ENCODE measurements at regions not wholly inside any gene's neighbourhood (a gene's known extent, or its start where the extent isn't known, plus 50 kb on each side); places are given as distances from the start of the nearest gene placed in this dataset.
A peak's percentile ranks its signal among the peaks of the same experiment; 100 is the strongest.

- DNase-seq: no peak
Measured at GRCh38 chr16:6027733-6028132, 930.1 kb upstream of the EEF2KMT start.

- no peak for DNase-seq
Measured at GRCh38 chr16:6023449-6023848, 925.9 kb upstream of the EEF2KMT start.

- no peak for DNase-seq
Measured at GRCh38 chr16:6021276-6021943, 923.8 kb upstream of the EEF2KMT start.

- DNase-seq: no peak
Measured at GRCh38 chr16:6020162-6020985, 922.8 kb upstream of the EEF2KMT start.

- no peak for DNase-seq
Measured at GRCh38 chr16:6019490-6019991, 921.9 kb upstream of the EEF2KMT start.

- DNase-seq: no peak
Measured at GRCh38 chr16:6018848-6019489, 921.4 kb upstream of the EEF2KMT start.

GRCh38 chr16:6016530-6017184 lies 919.1 kb upstream of the EEF2KMT start:
- DNase-seq: peak; percentile 2

GRCh38 chr16:6012716-6013115 lies 915.1 kb upstream of the EEF2KMT start:
- DNase-seq: no peak

- no peak for DNase-seq
Measured at GRCh38 chr16:6009151-6009550, 911.6 kb upstream of the EEF2KMT start.

- DNase-seq: no peak
Measured at GRCh38 chr16:6008670-6009069, 911.1 kb upstream of the EEF2KMT start.

- DNase-seq: no peak
Measured at GRCh38 chr16:5993356-5993755, 895.8 kb upstream of the EEF2KMT start.

GRCh38 chr16:5982979-5983378 lies 885.4 kb upstream of the EEF2KMT start:
- DNase-seq: no peak

- no peak for DNase-seq
Measured at GRCh38 chr16:5979905-5980550, 882.4 kb upstream of the EEF2KMT start.

GRCh38 chr16:5977329-5977728 lies 879.7 kb upstream of the EEF2KMT start:
- DNase-seq: peak; percentile 2

- no peak for DNase-seq
Measured at GRCh38 chr16:5972747-5973146, 875.2 kb upstream of the EEF2KMT start.

GRCh38 chr16:5971924-5972323 lies 874.3 kb upstream of the EEF2KMT start:
- no peak for DNase-seq

- DNase-seq: no peak
Measured at GRCh38 chr16:5971106-5971505, 873.5 kb upstream of the EEF2KMT start.

- DNase-seq: no peak
Measured at GRCh38 chr16:5966004-5966403, 868.4 kb upstream of the EEF2KMT start.

GRCh38 chr16:5965321-5965720 lies 867.7 kb upstream of the EEF2KMT start:
- DNase-seq: no peak

GRCh38 chr16:5951486-5951885 lies 853.9 kb upstream of the EEF2KMT start:
- DNase-seq: no peak

GRCh38 chr16:5944971-5945370 lies 847.4 kb upstream of the EEF2KMT start:
- DNase-seq: no peak

GRCh38 chr16:5938607-5939006 lies 841.0 kb upstream of the EEF2KMT start:
- no peak for DNase-seq

- DNase-seq: no peak
Measured at GRCh38 chr16:5932906-5933305, 835.3 kb upstream of the EEF2KMT start.
